H9 (cell line): ENCODE measurements at regions not wholly inside any gene's neighbourhood (a gene's known extent, or its start where the extent isn't known, plus 50 kb on each side); places are given as distances from the start of the nearest gene placed in this dataset.

Source experiments
- DNase-seq: peaks from one replicate; pipeline ENCODE4 v3.0.0-alpha.2; 2017
- H2AFZ ChIP-seq: one replicate; pipeline ENCODE4 v1.6.1; 2013; ENCODE audit warnings: mild to moderate bottlenecking, low read length, control low read depth, moderate library complexity
- H2AK5ac ChIP-seq: 2 replicates; pipeline ENCODE4 v1.6.1; 2013; ENCODE audit warnings: low read length, control low read depth, mixed read lengths; ENCODE audit not compliant: insufficient read length
- H2BK120ac ChIP-seq: one replicate; pipeline ENCODE4 v1.6.1; 2013; ENCODE audit warnings: low read depth, mild to moderate bottlenecking, low read length, control low read depth, inconsistent platforms; ENCODE audit not compliant: poor library complexity, severe bottlenecking
- H2BK12ac ChIP-seq: 2 replicates; pipeline ENCODE4 v1.6.1; 2013; ENCODE audit warnings: low read length, control low read depth, mixed read lengths, low read depth; ENCODE audit not compliant: insufficient read length
- H2BK15ac ChIP-seq: 2 replicates; pipeline ENCODE4 v1.6.1; 2013; ENCODE audit warnings: low read depth, low read length, control low read depth
- H2BK20ac ChIP-seq: one replicate; pipeline ENCODE4 v1.6.1; 2013; ENCODE audit warnings: low read depth, mild to moderate bottlenecking, low read length, control low read depth, inconsistent platforms; ENCODE audit not compliant: poor library complexity, severe bottlenecking
- H2BK5ac ChIP-seq: 2 replicates; pipeline ENCODE4 v1.6.1; 2013; ENCODE audit warnings: low read length, control low read depth, mixed read lengths; ENCODE audit not compliant: insufficient read length
- H3K14ac ChIP-seq: 2 replicates; pipeline ENCODE4 v1.6.1; 2013; ENCODE audit warnings: low read length, control low read depth; ENCODE audit not compliant: insufficient read depth
- H3K18ac ChIP-seq: 2 replicates; pipeline ENCODE4 v1.6.1; 2013; ENCODE audit warnings: low read depth, mild to moderate bottlenecking, mixed read lengths, low read length, control low read depth; ENCODE audit not compliant: insufficient read length
- H3K23ac ChIP-seq: 2 replicates; pipeline ENCODE4 v1.6.1; 2013; ENCODE audit warnings: low read length, control low read depth, mixed read lengths, low read depth; ENCODE audit not compliant: insufficient read length
- H3K23me2 ChIP-seq: 2 replicates; pipeline ENCODE4 v1.6.1; 2013; ENCODE audit warnings: low read depth, mild to moderate bottlenecking, mixed read lengths, low read length, control low read depth; ENCODE audit not compliant: insufficient read length, poor library complexity, severe bottlenecking
- H3K27ac ChIP-seq: 2 replicates; pipeline ENCODE4 v1.5.1; 2013; ENCODE audit warnings: low read length, control low read depth, mixed read lengths, low read depth; ENCODE audit not compliant: insufficient read length
- H3K27me3 ChIP-seq: 2 replicates; pipeline ENCODE4 v1.6.1; 2013; ENCODE audit warnings: low read length, control low read depth, inconsistent platforms; ENCODE audit not compliant: insufficient read depth
- H3K4ac ChIP-seq: 2 replicates; pipeline ENCODE4 v1.6.1; 2013; ENCODE audit warnings: low read depth, mild to moderate bottlenecking, control low read depth, inconsistent platforms, low read length, moderate library complexity
- H3K4me1 ChIP-seq: 2 replicates; pipeline ENCODE4 v1.6.1; 2013; ENCODE audit warnings: low read length, control low read depth, inconsistent platforms; ENCODE audit not compliant: insufficient read depth
- H3K4me2 ChIP-seq: 2 replicates; pipeline ENCODE4 v1.6.1; 2013; ENCODE audit warnings: low read length, control low read depth, mixed read lengths; ENCODE audit not compliant: insufficient read length, insufficient read depth
- H3K56ac ChIP-seq: 2 replicates; pipeline ENCODE4 v1.6.1; 2013; ENCODE audit warnings: low read depth, mild to moderate bottlenecking, mixed read lengths, low read length, control low read depth; ENCODE audit not compliant: insufficient read length
- H3K79me1 ChIP-seq: 2 replicates; pipeline ENCODE4 v1.6.1; 2013; ENCODE audit warnings: low read depth, mild to moderate bottlenecking, moderate library complexity, low read length, control low read depth, inconsistent platforms; ENCODE audit not compliant: insufficient read depth, poor library complexity, severe bottlenecking
- H3K79me2 ChIP-seq: 2 replicates; pipeline ENCODE4 v1.6.1; 2013; ENCODE audit warnings: low read length, control low read depth, inconsistent platforms; ENCODE audit not compliant: insufficient read depth
- H3K9ac ChIP-seq: 2 replicates; pipeline ENCODE4 v1.6.1; 2013; ENCODE audit warnings: low read length, control low read depth, mixed read lengths; ENCODE audit not compliant: insufficient read length; ENCODE audit errors: extremely low read depth
- H3K9me3 ChIP-seq: one replicate; pipeline ENCODE4 v1.6.1; 2013; ENCODE audit warnings: low read depth, low read length, inconsistent platforms; ENCODE audit not compliant: control insufficient read depth
- H3T11ph ChIP-seq: one replicate; pipeline ENCODE4 v1.6.1; 2013; ENCODE audit warnings: mild to moderate bottlenecking, low read length, control low read depth, inconsistent platforms
- H4K20me1 ChIP-seq: one replicate; pipeline ENCODE4 v1.6.1; 2013; ENCODE audit not compliant: control insufficient read depth, insufficient read length, insufficient read depth
- H4K5ac ChIP-seq: 2 replicates; pipeline ENCODE4 v1.6.1; 2013; ENCODE audit warnings: low read depth, mild to moderate bottlenecking, mixed read lengths, low read length, control low read depth; ENCODE audit not compliant: insufficient read length
- H4K8ac ChIP-seq: replicated peaks from 2 replicates; pipeline ENCODE4 v1.6.1; 2013; ENCODE audit warnings: low read length, control low read depth, mixed read lengths, low read depth; ENCODE audit not compliant: insufficient read length
- H4K91ac ChIP-seq: 2 replicates; pipeline ENCODE4 v1.6.1; 2013; ENCODE audit warnings: low read depth, mild to moderate bottlenecking, moderate library complexity, mixed read lengths, low read length, control low read depth; ENCODE audit not compliant: insufficient read length
- H3K27ac Mint-ChIP-seq, 3 experiments: 2 replicates in 2 of 3; 3 replicates in 1 of 3; pipeline ENCODE4 v1.8.0; 2020 to 2021; ENCODE audit warnings: mixed read lengths in 3 of 3, mild to moderate bottlenecking in 1 of 3, moderate library complexity in 1 of 3
- H3K27me3 Mint-ChIP-seq: 2 replicates; pipeline ENCODE4 v1.8.0; 2021; ENCODE audit warnings: low read depth, mild to moderate bottlenecking, moderate library complexity, mixed read lengths
- H3K36me3 Mint-ChIP-seq, 3 experiments: 2 replicates in 2 of 3; 3 replicates in 1 of 3; pipeline ENCODE4 v1.8.0; 2020 to 2021; ENCODE audit warnings: low read depth in 3 of 3, mixed read lengths in 3 of 3; ENCODE audit not compliant: insufficient read depth in 1 of 3
- H3K4me1 Mint-ChIP-seq, 2 experiments: 2 replicates each; pipeline ENCODE4 v1.8.0; 2020; ENCODE audit warnings: mixed read lengths in 2 of 2
- H3K4me3 Mint-ChIP-seq, 2 experiments: 2 replicates in 1 of 2; 3 replicates in 1 of 2; pipeline ENCODE4 v1.8.0; 2020 to 2021; ENCODE audit warnings: mild to moderate bottlenecking in 2 of 2, mixed read lengths in 2 of 2, moderate library complexity in 1 of 2
- H3K9me3 Mint-ChIP-seq, 2 experiments: 2 replicates in 1 of 2; 3 replicates in 1 of 2; pipeline ENCODE4 v1.8.0; 2020; ENCODE audit warnings: mild to moderate bottlenecking in 2 of 2, mixed read lengths in 2 of 2, moderate library complexity in 1 of 2
- TF ChIP-seq, protein P1 (sequence below): fragments of 200-600 bp; sonication (generic); conservative IDR thresholded peaks from 3 replicates; pipeline ENCODE4 v1.8.0; 2021; ENCODE audit warnings: antibody characterized with exemption, mild to moderate bottlenecking

DNA sequence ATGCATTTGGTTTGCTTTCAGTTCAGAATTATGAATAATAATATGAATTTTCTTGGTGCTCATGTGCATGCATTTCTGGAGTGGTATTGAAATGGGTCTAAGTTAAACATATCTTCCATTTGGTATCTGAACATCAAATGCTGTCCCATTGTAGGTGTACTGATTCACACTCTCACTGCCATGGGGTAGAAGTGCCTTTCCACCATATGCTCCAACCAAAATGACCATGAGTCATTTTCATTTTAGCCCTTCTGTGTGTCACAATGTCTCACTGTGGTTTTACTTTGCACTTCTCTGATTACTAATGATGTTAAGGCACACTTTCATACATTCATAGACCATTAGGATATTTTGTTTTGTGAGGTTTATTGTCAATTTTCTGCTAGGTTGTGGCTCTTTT lies 211.9 kb downstream of the HAO1 start:
- Histone ChIP-seq H2BK120ac (no peak overlapping the region), H3K4me2 (no peak overlapping the region), H3K56ac (no peak overlapping the region), H3K27me3 (no peaks in the 10 kb centered on the region), H2BK20ac (no peak overlapping the region), H2AK5ac (no peak overlapping the region), H2BK5ac (no peak overlapping the region), H3K23ac (no peak overlapping the region), H3K27ac (no peak overlapping the region), H3K18ac (no peak overlapping the region), H3K23me2 (no peaks in the 10 kb centered on the region), H4K20me1 (no peaks in the 10 kb centered on the region), H2BK15ac (no peak overlapping the region), H3K79me1 (no peaks in the 10 kb centered on the region), H3K9ac (no peak overlapping the region), H3K4ac (no peak overlapping the region), H3K4me1 (no peaks in the 10 kb centered on the region), H3K9me3 (no peaks in the 10 kb centered on the region), H3K79me2 (no peaks in the 10 kb centered on the region), H4K8ac (no peak overlapping the region), H3T11ph (no peak overlapping the region), H4K5ac (no peak overlapping the region), H2AFZ (no peak overlapping the region), H4K91ac (no peak overlapping the region), H3K14ac (no peak overlapping the region), H2BK12ac (no peak overlapping the region)
- DNase-seq, result no peak
- no peaks in the 10 kb centered on the region for H3K27me3 Mint-ChIP-seq
- TF ChIP-seq, protein P1, sequence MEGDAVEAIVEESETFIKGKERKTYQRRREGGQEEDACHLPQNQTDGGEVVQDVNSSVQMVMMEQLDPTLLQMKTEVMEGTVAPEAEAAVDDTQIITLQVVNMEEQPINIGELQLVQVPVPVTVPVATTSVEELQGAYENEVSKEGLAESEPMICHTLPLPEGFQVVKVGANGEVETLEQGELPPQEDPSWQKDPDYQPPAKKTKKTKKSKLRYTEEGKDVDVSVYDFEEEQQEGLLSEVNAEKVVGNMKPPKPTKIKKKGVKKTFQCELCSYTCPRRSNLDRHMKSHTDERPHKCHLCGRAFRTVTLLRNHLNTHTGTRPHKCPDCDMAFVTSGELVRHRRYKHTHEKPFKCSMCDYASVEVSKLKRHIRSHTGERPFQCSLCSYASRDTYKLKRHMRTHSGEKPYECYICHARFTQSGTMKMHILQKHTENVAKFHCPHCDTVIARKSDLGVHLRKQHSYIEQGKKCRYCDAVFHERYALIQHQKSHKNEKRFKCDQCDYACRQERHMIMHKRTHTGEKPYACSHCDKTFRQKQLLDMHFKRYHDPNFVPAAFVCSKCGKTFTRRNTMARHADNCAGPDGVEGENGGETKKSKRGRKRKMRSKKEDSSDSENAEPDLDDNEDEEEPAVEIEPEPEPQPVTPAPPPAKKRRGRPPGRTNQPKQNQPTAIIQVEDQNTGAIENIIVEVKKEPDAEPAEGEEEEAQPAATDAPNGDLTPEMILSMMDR, result no peak
- H3K36me3 Mint-ChIP-seq, result peaks cover 0 to 3% (median 0%) of the 10 kb centered on the region in 3 experiments; a peak in 1 of 7 replicates
- H3K9me3 Mint-ChIP-seq, result no peaks in the 10 kb centered on the region; a peak in 1 of 5 replicates
- no peak overlapping the region for H3K4me3 Mint-ChIP-seq
- no peak overlapping the region for H3K27ac Mint-ChIP-seq
- H3K4me1 Mint-ChIP-seq, result no peaks in the 10 kb centered on the region
